SJCRH30 (cell line): ENCODE measurements at regions not wholly inside any gene's neighbourhood (a gene's known extent, or its start where the extent isn't known, plus 50 kb on each side); places are given as distances from the start of the nearest gene placed in this dataset.
"Not testable (repeated sequence)": the region's sequence is repeated elsewhere in the genome, so short reads cannot be mapped to it uniquely, and the experiment has no call there.

ENCODE experiments used
- DNase-seq, 2 experiments: peaks; one replicate each; pipeline ENCODE4 v3.0.0-alpha.2; 2015 to 2020
- H3K27ac ChIP-seq: fragments of 250-450 bp; sonication (Bioruptor Pico); 2 replicates; pipeline ENCODE4 v1.5.1; 2020; ENCODE audit warnings: mild to moderate bottlenecking, moderate library complexity
- H3K27me3 ChIP-seq: fragments of 250-450 bp; sonication (Bioruptor Pico); 2 replicates; pipeline ENCODE4 v1.5.1; 2020; ENCODE audit warnings: mild to moderate bottlenecking, moderate library complexity
- H3K36me3 ChIP-seq: fragments of 250-450 bp; sonication (Bioruptor Pico); 2 replicates; pipeline ENCODE4 v1.5.1; 2020; ENCODE audit warnings: mild to moderate bottlenecking, moderate library complexity
- H3K4me1 ChIP-seq: fragments of 250-450 bp; sonication (Bioruptor Pico); 2 replicates; pipeline ENCODE4 v1.5.1; 2020; ENCODE audit warnings: mild to moderate bottlenecking, moderate library complexity
- H3K4me3 ChIP-seq: fragments of 250-450 bp; sonication (Bioruptor Pico); 2 replicates; pipeline ENCODE4 v1.5.1; 2020; ENCODE audit warnings: mild to moderate bottlenecking, moderate library complexity
- H3K9me3 ChIP-seq: fragments of 250-450 bp; sonication (Bioruptor Pico); replicated peaks from 2 replicates; pipeline ENCODE4 v1.5.1; 2020; ENCODE audit warnings: mild to moderate bottlenecking, moderate library complexity

DNA sequence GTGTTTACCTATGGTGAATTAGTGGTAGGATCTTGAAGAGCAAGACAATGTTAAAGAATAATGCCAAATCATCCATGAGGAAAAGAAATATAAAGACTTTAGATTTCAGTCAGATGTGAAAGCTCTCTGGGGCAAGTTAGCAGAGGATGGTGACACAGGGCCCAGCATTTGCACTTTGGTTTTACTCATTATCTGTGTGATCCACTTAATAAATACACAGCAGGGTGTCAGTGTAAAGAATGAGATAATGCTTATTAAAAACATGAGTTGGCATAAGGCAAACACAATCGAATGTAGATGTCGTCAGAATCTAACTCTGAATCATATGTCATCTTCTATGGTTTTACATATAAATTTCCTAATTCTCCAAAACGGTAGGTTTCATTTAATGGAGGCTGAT, 130.4 kb upstream of the PREP start:
- Histone ChIP-seq H3K27ac (no peak overlapping the region), H3K36me3 (no peaks in the 10 kb centered on the region), H3K4me1 (no peaks in the 10 kb centered on the region), H3K9me3 (no peaks in the 10 kb centered on the region; the same call in 1 of the 2 replicates), H3K4me3 (no peak overlapping the region), H3K27me3 (no peaks in the 10 kb centered on the region)
- DNase-seq, result no peak

DNA sequence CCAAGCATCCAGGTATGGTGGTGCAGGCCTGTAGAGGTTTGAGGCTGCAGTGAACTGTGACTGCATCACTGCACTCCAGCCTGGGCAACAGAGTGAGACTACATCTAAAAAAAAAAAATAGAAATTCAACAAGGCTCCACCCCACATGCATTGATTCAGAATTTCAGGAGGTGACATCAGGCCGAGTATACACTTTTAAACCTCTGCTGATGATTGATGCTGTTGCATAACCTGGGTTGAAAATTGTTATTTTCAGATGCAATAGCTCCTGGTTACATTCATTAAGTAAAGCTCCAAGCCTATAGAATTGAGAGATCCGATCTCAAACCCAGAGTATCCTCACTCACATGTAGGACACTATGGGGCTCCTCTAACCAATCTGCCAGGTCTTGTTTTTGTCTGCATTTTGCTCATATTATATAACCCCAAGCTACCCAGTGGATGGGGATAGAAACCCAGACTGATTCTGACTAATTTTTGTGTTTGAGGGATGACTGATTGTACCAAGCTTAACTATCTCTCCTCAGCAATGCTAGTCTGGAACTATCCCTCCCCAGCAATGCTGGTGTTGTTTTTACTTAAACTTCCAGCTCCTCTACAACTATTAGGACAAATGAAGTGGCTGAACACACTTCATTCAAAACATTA, 123.5 kb upstream of the PREP start:
- DNase-seq, result no peak
- Histone ChIP-seq H3K36me3 (no peaks in the 10 kb centered on the region), H3K27me3 (no peaks in the 10 kb centered on the region), H3K9me3 (no peaks in the 10 kb centered on the region; the same call in 1 of the 2 replicates), H3K4me1 (no peaks in the 10 kb centered on the region), H3K27ac (no peak overlapping the region), H3K4me3 (no peak overlapping the region)

DNA sequence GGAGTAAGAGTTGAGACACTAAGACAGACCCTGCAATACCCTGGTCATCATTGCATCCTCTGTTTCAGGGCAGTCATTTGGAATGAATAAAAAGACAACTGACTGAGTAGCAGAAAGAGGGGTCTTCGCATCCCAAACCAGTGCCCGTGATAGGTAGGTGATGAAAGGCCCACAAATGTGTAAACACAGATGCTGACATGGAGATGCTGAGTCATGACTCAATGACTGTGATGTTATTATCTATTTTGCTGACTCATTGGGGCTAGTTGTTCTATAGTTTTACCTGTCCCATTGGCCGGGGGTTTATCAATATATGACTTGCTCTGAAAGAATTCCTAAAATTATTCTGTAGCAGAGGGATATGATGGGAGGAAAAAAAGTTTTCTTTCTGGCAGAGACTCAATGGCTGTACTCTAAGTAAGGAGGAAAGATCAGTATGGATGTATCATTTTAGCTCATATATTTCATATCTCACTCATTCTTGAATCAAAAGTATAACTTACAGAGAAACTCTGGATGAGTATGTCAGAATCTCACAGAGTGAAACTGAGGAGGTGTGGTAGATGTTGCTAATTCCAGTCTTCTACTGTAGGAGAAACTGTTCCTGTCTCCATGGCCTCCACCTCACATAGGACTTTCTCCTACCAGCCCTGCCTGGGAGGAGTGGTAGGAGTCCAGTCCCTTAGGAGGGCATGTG, 119.9 kb upstream of the PREP start:
- DNase-seq, result no peak
- H3K4me3 ChIP-seq, result no peak overlapping the region
- no peaks in the 10 kb centered on the region for H3K36me3 ChIP-seq
- H3K9me3 ChIP-seq, result no peaks in the 10 kb centered on the region; the same call in 1 of the 2 replicates
- H3K27me3 ChIP-seq, result no peaks in the 10 kb centered on the region
- no peaks in the 10 kb centered on the region for H3K4me1 ChIP-seq
- H3K27ac ChIP-seq, result no peak overlapping the region

DNA sequence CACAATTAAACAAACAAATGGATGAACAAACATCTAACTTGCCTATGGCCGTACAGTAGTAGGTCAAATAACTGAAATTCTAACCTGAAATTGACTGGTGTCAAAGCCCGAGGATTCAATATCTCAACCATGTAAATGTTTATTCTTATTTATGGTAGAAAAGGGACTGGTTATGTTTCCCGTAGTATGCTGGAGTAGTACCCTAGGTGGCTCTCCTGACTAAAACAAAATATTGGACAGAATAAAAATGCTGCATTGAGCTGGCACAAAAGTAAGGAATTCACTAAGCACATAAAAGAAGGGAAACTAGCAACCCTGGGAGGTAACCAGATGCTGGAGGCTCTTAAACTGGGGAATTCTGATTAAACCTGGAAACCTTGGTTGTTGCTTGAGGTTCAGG, 117.1 kb upstream of the PREP start:
- H3K36me3 ChIP-seq, result no peaks in the 10 kb centered on the region
- no peak overlapping the region for H3K27ac ChIP-seq
- no peak for DNase-seq
- no peaks in the 10 kb centered on the region for H3K9me3 ChIP-seq
- no peaks in the 10 kb centered on the region for H3K27me3 ChIP-seq
- no peak overlapping the region for H3K4me3 ChIP-seq
- H3K4me1 ChIP-seq, result no peaks in the 10 kb centered on the region

GRCh38 chr6:105518993-105519392, 116.1 kb upstream of the PREP start:
- H3K27ac ChIP-seq, H3K9me3 ChIP-seq, H3K36me3 ChIP-seq, H3K4me1 ChIP-seq, H3K4me3 ChIP-seq, H3K27me3 ChIP-seq, DNase-seq: not testable (repeated sequence)

DNA sequence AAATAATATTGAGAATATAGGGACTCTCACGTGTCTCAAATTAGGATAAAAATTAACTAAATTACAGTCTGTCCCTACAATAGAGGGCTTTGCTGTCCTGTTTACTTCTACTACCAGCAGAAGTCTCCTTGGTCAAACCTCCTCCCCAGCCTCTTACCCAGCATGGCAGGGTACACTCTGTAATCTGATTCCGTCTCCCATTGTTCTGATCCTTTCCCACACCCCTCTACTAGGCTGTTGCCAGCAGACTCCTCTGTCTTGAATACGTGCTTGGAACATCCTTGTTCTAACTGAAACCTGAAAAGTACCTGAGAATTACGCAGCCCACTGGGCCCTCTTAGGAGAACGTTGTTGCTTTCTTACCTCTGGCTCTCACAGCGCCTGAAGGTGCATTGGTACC, 112.2 kb upstream of the PREP start:
- Histone ChIP-seq H3K36me3 (no peaks in the 10 kb centered on the region), H3K4me3 (no peak overlapping the region), H3K9me3 (no peaks in the 10 kb centered on the region), H3K27ac (no peak overlapping the region), H3K27me3 (no peaks in the 10 kb centered on the region), H3K4me1 (no peaks in the 10 kb centered on the region)
- no peak for DNase-seq

- DNase-seq, result no peak
- H3K27me3 ChIP-seq, result no peaks in the 10 kb centered on the region
- no peak overlapping the region for H3K4me3 ChIP-seq
- H3K9me3 ChIP-seq, result no peaks in the 10 kb centered on the region
- no peaks in the 10 kb centered on the region for H3K4me1 ChIP-seq
- no peaks in the 10 kb centered on the region for H3K36me3 ChIP-seq
- no peak overlapping the region for H3K27ac ChIP-seq
Observed at GRCh38 chr6:105514306-105514705, 111.4 kb upstream of the PREP start.

DNA sequence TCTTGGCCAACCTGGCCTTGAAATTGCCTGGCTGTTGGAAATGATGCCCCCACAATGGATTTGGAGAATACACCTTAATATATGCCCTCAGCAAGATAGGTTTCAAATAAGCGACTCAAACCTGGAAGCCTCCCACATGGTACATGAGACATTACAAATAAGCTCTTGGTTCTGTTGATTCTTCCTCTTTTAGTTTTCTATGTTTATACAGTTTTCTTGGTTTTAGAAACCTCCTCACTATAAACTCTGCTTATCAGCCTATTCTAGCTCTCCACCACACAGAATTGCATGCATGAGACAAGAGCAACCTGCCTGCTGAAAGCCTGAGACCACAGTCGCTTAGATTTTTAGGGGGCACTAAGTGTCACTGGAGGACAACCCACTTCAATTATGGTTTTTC, 108.8 kb upstream of the PREP start:
- no peak overlapping the region for H3K4me3 ChIP-seq
- no peak overlapping the region for H3K27ac ChIP-seq
- no peaks in the 10 kb centered on the region for H3K9me3 ChIP-seq
- no peaks in the 10 kb centered on the region for H3K36me3 ChIP-seq
- no peaks in the 10 kb centered on the region for H3K4me1 ChIP-seq
- no peak for DNase-seq
- no peaks in the 10 kb centered on the region for H3K27me3 ChIP-seq

GRCh38 chr6:105510746-105511145, 107.9 kb upstream of the PREP start:
- DNase-seq, result no peak
- Histone ChIP-seq H3K4me3 (no peak overlapping the region), H3K36me3 (no peaks in the 10 kb centered on the region), H3K4me1 (no peaks in the 10 kb centered on the region), H3K27ac (no peak overlapping the region), H3K9me3 (no peaks in the 10 kb centered on the region), H3K27me3 (no peaks in the 10 kb centered on the region)

DNA sequence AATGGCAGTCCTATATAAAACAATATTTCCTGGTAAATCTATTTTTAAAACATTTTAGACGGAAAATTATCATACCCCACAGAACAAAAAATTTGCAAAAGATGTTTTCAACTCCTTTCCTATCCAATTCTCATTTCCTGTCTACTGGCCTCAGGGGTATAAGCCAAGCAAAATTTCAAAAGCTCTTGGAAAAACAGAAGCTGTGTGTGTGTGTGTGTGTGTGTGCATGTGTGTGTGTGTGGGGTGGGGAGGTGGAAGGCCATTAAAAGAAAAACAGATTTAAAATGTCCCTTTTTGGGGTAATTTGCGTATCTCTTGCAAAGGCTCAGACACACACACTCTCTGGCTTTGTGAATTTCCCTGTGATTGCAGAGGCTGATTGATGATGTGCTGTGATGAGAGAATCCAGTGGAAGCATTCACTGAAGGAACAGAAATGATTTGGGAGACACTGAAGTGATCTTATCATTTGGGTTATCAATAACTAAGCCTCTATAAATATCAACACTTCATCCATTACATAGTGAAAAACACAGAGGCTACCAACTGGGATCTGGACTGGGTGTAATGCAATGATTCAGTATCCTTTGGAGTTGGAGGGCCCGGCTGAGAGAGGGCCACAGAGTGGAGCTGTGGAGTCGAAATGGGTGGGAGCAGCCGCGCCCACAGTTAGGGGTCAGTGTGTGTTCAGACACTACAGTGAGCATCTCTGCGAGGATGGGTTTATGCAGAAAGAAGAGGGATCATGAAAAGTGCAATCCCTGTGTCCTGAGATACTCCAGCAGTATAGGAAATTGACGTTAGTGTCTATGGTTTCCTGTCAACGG, 106.8 kb upstream of the PREP start:
- Histone ChIP-seq H3K27me3 (no peaks in the 10 kb centered on the region), H3K4me3 (no peak overlapping the region), H3K4me1 (no peaks in the 10 kb centered on the region), H3K9me3 (no peaks in the 10 kb centered on the region), H3K27ac (no peak overlapping the region), H3K36me3 (no peaks in the 10 kb centered on the region)
- DNase-seq, result peak in 1 of 2 experiments; percentile 10

DNA sequence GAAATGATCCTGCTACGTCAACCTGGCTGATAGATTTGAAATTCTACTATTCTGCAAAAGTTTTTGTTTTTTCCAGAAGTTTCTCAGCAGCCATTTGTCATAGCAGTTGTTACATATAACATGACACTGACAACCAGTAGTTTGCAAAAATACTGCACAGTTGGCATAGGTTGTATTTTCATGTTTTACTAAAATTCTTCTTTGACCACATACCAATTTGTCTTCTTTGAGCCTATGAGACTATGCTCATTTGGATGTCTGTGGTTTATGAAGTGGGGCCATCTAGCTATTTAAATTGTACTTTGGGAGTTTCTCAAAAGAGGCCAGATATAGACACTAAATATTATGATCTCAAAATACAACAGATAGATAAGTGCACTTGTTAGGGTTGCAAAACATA, 104.9 kb upstream of the PREP start:
- Histone ChIP-seq H3K9me3 (no peaks in the 10 kb centered on the region), H3K4me1 (no peaks in the 10 kb centered on the region), H3K4me3 (no peak overlapping the region), H3K27me3 (no peaks in the 10 kb centered on the region), H3K36me3 (no peaks in the 10 kb centered on the region), H3K27ac (no peak overlapping the region)
- DNase-seq, result no peak

DNA sequence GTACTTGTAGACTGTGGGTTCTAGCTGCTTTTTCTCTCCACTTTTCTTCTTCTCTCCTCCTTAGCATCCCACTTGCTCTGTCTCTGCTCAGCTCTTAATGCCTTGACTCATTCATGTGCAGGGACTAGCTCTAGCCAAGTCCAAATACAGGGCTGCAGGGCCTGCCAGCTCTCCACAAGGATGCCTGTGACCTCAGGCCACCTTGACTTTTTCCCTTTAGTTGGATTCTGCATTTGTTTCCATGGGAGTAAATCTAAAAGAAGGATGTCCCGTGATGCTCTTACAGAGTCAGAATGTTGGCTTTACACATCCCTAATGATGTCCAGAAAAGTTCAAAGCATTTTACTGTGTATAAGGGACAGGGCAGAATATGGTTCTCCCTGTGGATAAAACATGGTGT, 101.8 kb upstream of the PREP start:
- Histone ChIP-seq H3K4me1 (no peaks in the 10 kb centered on the region), H3K36me3 (no peaks in the 10 kb centered on the region), H3K4me3 (no peak overlapping the region), H3K27me3 (no peaks in the 10 kb centered on the region), H3K9me3 (no peaks in the 10 kb centered on the region), H3K27ac (no peak overlapping the region)
- DNase-seq, result no peak

DNA sequence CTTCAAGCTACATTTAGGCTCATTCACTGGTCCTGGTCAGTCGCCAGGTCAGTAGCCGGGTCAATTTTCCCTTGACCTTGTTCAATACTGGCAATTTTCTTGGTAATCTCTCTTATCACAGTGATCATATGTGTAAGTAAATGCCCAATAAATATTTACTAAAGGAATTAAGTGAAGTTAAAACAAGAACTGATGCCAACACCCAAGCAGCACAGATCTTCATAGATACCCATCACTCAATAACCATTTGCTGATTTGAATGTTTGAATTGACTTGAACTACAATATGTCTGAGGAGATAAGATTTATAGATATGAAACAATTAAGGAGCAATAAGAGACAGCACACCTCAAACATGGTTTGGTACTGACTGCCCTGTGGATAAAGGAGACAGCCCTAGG, 100.8 kb upstream of the PREP start:
- H3K27ac ChIP-seq, result no peak overlapping the region
- no peaks in the 10 kb centered on the region for H3K27me3 ChIP-seq
- H3K9me3 ChIP-seq, result no peaks in the 10 kb centered on the region
- no peaks in the 10 kb centered on the region for H3K4me1 ChIP-seq
- H3K4me3 ChIP-seq, result no peak overlapping the region
- DNase-seq, result no peak
- no peaks in the 10 kb centered on the region for H3K36me3 ChIP-seq

- Histone ChIP-seq H3K27ac (no peak overlapping the region), H3K27me3 (no peaks in the 10 kb centered on the region), H3K36me3 (no peaks in the 10 kb centered on the region), H3K9me3 (no peaks in the 10 kb centered on the region), H3K4me3 (no peak overlapping the region), H3K4me1 (no peaks in the 10 kb centered on the region)
- no peak for DNase-seq
Observed at GRCh38 chr6:105501826-105502344, 99.0 kb upstream of the PREP start.

DNA sequence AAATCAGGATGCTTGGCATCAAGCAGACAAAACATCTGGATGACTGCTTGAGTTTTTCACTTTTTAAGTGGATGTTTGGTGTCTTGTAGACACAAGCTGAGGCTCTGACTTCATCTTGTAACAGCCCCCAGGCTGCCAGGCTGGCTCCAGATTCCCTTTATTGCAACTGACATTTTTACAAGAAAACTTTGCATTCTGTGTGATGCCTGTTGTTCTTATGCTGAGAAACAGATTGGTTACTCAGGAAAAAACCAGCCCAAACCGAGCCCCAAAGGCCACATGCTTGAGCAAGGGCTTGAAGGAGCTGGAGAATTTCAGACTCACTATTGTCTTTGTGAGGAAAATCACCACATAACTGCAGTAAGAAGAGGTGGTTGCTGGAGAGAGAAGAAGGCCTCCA, 98.4 kb upstream of the PREP start:
- Histone ChIP-seq H3K27ac (no peak overlapping the region), H3K4me3 (no peak overlapping the region), H3K36me3 (no peaks in the 10 kb centered on the region), H3K4me1 (no peaks in the 10 kb centered on the region), H3K27me3 (no peaks in the 10 kb centered on the region), H3K9me3 (no peaks in the 10 kb centered on the region)
- no peak for DNase-seq
